ENCODE measurements at regions not wholly inside any gene's neighbourhood (a gene's known extent, or its start where the extent isn't known, plus 50 kb on each side); places are given as distances from the start of the nearest gene placed in this dataset.

GRCh38 chr17:22695228-22695619 lies 1002.9 kb downstream of the KCNJ18 start:
- TF ChIP-seq MAFK (IDR thresholded peaks at IDR 0.05; ENCODE audit: partially characterized antibody) (no peak), CTCF (IDR thresholded peaks at IDR 0.05) (no peak), GATA3 (IDR thresholded peaks at IDR 0.05; ENCODE audit: borderline replicate concordance) (no peak)
